ENCODE measurements at regions not wholly inside any gene's neighbourhood (a gene's known extent, or its start where the extent isn't known, plus 50 kb on each side); places are given as distances from the start of the nearest gene placed in this dataset.

DNA sequence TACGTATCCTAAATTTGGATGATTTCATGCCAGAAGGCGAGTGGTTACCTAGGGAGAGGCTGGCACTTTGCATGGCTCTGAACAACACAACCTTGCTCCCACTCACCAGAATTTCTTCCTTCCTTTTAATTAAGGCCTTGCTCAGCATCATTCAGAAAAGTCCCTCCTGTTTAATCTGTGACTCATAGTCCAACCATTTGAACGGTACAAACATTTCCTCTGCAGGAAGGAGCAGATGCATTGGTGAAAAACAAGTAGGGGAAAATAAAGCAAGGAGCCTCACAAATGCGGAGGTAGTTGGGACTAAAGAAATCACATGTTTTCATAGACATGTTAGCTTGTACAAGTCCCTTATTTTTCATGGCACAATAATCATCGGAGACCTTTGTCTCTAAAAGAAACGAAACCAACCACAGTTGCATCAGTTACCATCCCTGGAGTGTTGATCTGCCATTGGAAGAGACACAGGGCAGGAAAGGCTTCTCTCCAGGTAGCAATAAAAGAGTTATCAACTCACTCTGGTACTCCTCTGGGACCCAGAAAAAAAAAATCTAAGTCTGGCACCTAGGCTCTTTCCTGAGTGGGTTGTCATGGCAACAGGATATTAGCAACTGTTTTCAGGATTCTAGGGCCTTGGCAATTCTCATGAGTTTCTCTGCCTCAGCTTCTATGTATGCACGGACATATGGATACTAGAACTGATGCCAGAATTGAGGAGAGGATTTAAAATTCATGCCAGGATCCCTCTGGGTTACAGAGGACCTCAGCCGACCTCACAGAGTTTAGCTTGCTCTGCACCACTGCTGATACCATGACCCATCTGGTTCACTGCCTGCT, 255.4 kb upstream of the ARPP21 start:
- Histone ChIP-seq H3K9me3 (ENCODE audit: control insufficient read depth, low read length) (no peaks in the 10 kb centered on the region), H3K27ac (ENCODE audit: insufficient read depth, low read depth, low read length, poor library complexity, severe bottlenecking) (no peak overlapping the region), H3K36me3 (ENCODE audit: control insufficient read depth, insufficient read depth, low read length) (no peaks in the 10 kb centered on the region), H3K4me1 (ENCODE audit: control insufficient read depth, insufficient read depth, low read length) (no peaks in the 10 kb centered on the region), H3K4me3 (ENCODE audit: insufficient read depth, low read depth, low read length) (no peak overlapping the region), H3K27me3 (ENCODE audit: control insufficient read depth, insufficient read depth, low read length, poor library complexity, severe bottlenecking) (no peaks in the 10 kb centered on the region)
- WGBS, 2 experiments = 91 to 92% methylated on average over 8 of the region's 8 CpGs

DNA sequence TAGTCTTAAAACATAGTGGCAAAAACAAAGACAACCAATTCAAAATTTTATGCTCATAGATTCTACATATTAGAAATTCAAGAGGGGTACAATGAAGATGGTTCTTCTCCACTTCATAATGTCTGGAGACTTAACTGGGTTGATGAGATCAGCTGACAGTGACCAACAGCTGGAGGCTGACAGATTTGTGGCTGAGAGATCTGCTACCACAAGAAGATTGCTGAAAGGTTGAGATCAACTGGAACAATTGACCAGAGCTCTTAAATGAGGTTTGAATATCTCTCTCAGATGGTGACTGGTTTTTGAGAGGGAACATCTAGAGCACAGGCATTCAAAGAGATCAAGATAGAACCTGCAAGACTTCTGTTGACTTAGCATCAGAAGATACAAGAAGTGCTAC, 254.1 kb upstream of the ARPP21 start:
- Histone ChIP-seq H3K27me3 (ENCODE audit: control insufficient read depth, insufficient read depth, low read length, poor library complexity, severe bottlenecking) (no peaks in the 10 kb centered on the region), H3K9me3 (ENCODE audit: control insufficient read depth, low read length) (no peaks in the 10 kb centered on the region), H3K36me3 (ENCODE audit: control insufficient read depth, insufficient read depth, low read length) (no peaks in the 10 kb centered on the region), H3K4me1 (ENCODE audit: control insufficient read depth, insufficient read depth, low read length) (no peaks in the 10 kb centered on the region), H3K4me3 (ENCODE audit: insufficient read depth, low read depth, low read length) (no peak overlapping the region), H3K27ac (ENCODE audit: insufficient read depth, low read depth, low read length, poor library complexity, severe bottlenecking) (no peak overlapping the region)

DNA sequence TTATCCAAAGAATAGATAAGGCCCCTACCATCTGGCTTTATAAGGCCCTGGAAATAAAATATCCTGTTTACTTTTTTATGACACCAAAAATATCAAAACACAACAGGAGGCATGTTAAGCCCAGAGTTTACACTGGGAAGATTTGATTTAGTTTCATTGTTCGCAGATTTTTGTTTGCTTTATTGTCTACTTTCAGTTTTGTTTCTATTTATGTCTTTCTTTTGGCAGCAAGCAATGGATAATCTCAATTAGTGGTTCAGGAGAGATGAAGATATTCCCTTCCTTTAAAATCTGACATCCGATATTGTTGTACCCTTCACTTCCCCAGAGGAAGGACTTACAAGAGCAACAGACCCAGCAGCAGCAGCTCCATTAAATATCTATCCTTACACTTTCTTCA, 249.4 kb upstream of the ARPP21 start:
- H3K36me3 ChIP-seq (ENCODE audit: control insufficient read depth, insufficient read depth, low read length) = no peaks in the 10 kb centered on the region
- no peak overlapping the region for H3K27ac ChIP-seq (ENCODE audit: insufficient read depth, low read depth, low read length, poor library complexity, severe bottlenecking)
- no peaks in the 10 kb centered on the region for H3K27me3 ChIP-seq (ENCODE audit: control insufficient read depth, insufficient read depth, low read length, poor library complexity, severe bottlenecking)
- H3K4me3 ChIP-seq (ENCODE audit: insufficient read depth, low read depth, low read length) = no peak overlapping the region
- no peaks in the 10 kb centered on the region for H3K9me3 ChIP-seq (ENCODE audit: control insufficient read depth, low read length)
- no peaks in the 10 kb centered on the region for H3K4me1 ChIP-seq (ENCODE audit: control insufficient read depth, insufficient read depth, low read length)
- WGBS, 2 experiments = 42 to 49% methylated on average over 2 of the region's 2 CpGs

DNA sequence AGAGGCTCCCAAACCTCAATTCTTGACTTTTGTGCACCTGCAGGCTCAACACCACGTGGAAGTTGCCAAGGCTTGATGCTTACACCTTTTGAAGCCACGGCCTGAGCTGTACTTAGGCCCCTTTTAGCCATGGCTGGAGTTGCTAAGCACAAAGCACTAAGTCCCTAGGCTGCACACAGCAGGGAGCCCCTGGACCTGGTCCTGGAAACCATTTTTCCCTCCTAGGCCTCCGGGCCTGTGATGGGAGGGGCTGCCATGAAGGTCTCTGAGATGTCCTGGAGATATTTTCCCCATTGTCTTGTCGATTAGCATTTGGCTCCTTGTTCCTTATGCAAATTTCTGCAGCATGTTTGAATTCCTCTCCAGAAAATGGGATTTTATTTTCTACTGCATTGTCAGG, 247.1 kb upstream of the ARPP21 start:
- WGBS, 2 experiments = 76 to 80% methylated on average over 4 of the region's 4 CpGs
- Histone ChIP-seq H3K9me3 (ENCODE audit: control insufficient read depth, low read length) (no peaks in the 10 kb centered on the region), H3K36me3 (ENCODE audit: control insufficient read depth, insufficient read depth, low read length) (no peaks in the 10 kb centered on the region), H3K4me1 (ENCODE audit: control insufficient read depth, insufficient read depth, low read length) (no peaks in the 10 kb centered on the region), H3K27ac (ENCODE audit: insufficient read depth, low read depth, low read length, poor library complexity, severe bottlenecking) (no peak overlapping the region), H3K27me3 (ENCODE audit: control insufficient read depth, insufficient read depth, low read length, poor library complexity, severe bottlenecking) (no peaks in the 10 kb centered on the region), H3K4me3 (ENCODE audit: insufficient read depth, low read depth, low read length) (no peak overlapping the region)

DNA sequence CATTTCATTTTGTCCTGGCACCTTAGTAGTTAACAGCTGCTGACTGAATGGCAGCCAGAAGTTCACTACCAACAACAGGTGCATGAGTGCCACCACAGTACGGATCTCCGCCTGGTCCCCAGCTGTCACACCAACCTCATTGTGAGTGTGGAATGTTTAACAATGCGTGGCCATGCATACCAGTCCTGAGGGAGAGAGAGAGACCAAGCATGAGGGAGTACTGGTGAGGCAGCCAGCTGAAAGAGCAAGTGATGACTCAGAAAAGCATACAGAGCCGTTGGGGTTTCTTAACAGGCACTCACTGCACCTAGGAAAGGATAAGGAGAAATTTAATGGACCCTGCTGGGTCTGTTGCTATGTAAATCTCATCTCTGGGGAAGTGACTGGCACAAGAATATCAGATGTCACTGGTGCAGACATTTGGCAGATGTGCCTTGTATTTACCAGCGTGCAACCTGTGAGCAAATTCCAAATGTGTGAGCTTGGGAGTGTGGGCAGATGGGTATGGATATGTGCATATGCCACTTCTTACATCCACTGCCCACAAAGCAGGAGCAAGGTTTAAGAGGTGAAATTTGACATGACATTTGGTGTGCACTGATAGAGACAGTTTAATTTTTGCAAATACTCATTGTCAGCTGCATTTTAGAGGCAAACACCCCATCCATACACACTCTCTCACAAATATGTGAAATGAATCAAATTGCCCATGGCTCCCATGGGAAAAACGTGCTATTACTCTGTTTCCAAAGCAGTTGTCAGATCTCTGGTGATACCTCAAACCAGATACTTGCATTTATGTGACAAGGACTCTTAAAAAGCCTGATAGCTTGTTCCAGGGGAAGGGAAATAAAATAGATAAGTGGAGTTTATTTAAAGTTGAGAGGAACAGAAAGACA, 245.2 kb upstream of the ARPP21 start:
- H3K36me3 ChIP-seq (ENCODE audit: control insufficient read depth, insufficient read depth, low read length) = no peaks in the 10 kb centered on the region
- 82 to 88% methylated on average over 6 of the region's 6 CpGs for WGBS, 2 experiments
- H3K4me1 ChIP-seq (ENCODE audit: control insufficient read depth, insufficient read depth, low read length) = no peaks in the 10 kb centered on the region
- no peaks in the 10 kb centered on the region for H3K27me3 ChIP-seq (ENCODE audit: control insufficient read depth, insufficient read depth, low read length, poor library complexity, severe bottlenecking)
- H3K27ac ChIP-seq (ENCODE audit: insufficient read depth, low read depth, low read length, poor library complexity, severe bottlenecking) = no peak overlapping the region
- H3K9me3 ChIP-seq (ENCODE audit: control insufficient read depth, low read length) = no peaks in the 10 kb centered on the region
- H3K4me3 ChIP-seq (ENCODE audit: insufficient read depth, low read depth, low read length) = no peak overlapping the region

DNA sequence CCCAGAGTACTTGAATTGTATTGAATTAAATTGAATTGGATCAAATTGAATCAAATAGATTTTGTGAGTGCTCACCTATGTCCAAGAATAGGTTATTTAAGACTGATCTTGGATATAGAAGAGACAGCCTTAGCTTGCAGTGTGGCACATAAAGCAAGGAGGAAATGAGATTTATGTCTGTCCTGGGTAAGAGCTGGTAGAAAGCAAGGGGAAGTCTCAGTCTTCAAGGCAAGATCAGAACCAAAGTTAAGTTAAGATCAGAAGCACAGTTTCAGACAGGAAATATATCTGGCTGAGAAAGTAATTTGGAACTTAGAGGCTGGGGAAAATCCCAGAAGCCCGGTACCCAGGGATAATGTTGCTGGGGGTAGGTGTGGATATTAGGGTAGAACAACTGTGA, 244.4 kb upstream of the ARPP21 start:
- no peaks in the 10 kb centered on the region for H3K9me3 ChIP-seq (ENCODE audit: control insufficient read depth, low read length)
- H3K36me3 ChIP-seq (ENCODE audit: control insufficient read depth, insufficient read depth, low read length) = no peaks in the 10 kb centered on the region
- 95 to 97% methylated on average over 1 of the region's 1 CpG for whole genome bisulfite sequencing, 2 experiments
- no peak overlapping the region for H3K4me3 ChIP-seq (ENCODE audit: insufficient read depth, low read depth, low read length)
- no peak overlapping the region for H3K27ac ChIP-seq (ENCODE audit: insufficient read depth, low read depth, low read length, poor library complexity, severe bottlenecking)
- no peaks in the 10 kb centered on the region for H3K4me1 ChIP-seq (ENCODE audit: control insufficient read depth, insufficient read depth, low read length)
- no peaks in the 10 kb centered on the region for H3K27me3 ChIP-seq (ENCODE audit: control insufficient read depth, insufficient read depth, low read length, poor library complexity, severe bottlenecking)

DNA sequence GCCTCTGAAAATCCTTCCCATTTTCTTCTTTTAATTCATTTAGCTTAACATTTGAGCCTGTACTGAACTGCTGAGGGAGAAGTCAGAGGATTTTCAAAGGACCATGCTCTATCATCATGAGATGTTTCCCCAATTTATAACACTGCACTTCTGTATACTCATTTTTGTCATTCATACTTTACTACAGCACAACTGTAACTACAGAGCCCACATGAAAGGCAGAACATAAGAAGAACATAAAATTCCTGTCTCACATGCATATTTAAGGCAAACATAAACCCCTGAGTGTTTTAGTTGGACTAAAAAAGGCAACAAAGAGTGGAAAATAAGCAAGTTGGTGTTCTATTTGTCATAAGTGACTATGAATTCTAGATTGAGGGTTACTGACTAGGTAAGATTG, 237.7 kb upstream of the ARPP21 start:
- H3K4me3 ChIP-seq (ENCODE audit: insufficient read depth, low read depth, low read length) = no peak overlapping the region
- no peaks in the 10 kb centered on the region for H3K4me1 ChIP-seq (ENCODE audit: control insufficient read depth, insufficient read depth, low read length)
- no peaks in the 10 kb centered on the region for H3K27me3 ChIP-seq (ENCODE audit: control insufficient read depth, insufficient read depth, low read length, poor library complexity, severe bottlenecking)
- no peaks in the 10 kb centered on the region for H3K9me3 ChIP-seq (ENCODE audit: control insufficient read depth, low read length)
- no peak overlapping the region for H3K27ac ChIP-seq (ENCODE audit: insufficient read depth, low read depth, low read length, poor library complexity, severe bottlenecking)
- no peaks in the 10 kb centered on the region for H3K36me3 ChIP-seq (ENCODE audit: control insufficient read depth, insufficient read depth, low read length)

DNA sequence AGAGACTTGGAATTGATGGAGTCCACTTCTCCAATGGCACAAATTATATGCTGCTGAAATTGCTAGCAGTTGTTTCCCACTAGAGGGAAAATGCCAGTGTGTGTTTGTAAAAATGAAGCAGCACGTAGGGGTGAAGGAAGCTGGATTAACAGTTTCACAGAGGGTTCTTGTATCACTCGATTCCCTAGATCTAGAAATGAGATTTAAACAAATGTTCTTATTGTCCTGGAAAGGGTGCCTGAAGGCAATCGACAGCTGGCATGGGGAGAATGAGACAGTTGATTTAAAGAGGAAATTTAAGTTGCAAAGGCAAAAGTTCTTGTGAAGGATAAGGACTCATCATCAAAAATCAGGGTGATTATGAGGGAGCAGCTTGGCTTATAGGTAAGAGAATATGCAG, 234.8 kb upstream of the ARPP21 start:
- no peaks in the 10 kb centered on the region for H3K4me1 ChIP-seq (ENCODE audit: control insufficient read depth, insufficient read depth, low read length)
- H3K9me3 ChIP-seq (ENCODE audit: control insufficient read depth, low read length) = no peaks in the 10 kb centered on the region
- WGBS, 2 experiments = 90 to 93% methylated on average over 3 of the region's 3 CpGs

DNA sequence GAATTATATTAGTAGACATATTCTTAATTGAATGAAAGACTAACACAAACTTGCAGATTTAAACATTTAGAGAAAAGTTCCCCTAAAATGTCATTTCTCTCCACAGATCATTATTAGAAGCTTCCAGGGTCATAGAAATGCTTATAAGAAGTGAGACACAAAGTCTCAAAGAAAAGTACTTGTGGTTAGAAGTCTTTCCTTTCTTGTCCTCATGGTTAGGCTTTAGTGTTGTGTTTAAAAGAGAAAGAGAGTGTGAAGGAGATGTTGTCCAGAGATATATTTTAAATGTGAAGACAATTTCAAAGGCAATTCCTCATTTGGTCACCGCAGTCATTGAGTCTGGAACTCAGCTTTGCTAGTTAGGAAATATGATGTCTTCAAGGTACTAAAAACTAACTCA, 230.4 kb upstream of the ARPP21 start:
- Histone ChIP-seq H3K27me3 (ENCODE audit: control insufficient read depth, insufficient read depth, low read length, poor library complexity, severe bottlenecking) (no peaks in the 10 kb centered on the region), H3K4me1 (ENCODE audit: control insufficient read depth, insufficient read depth, low read length) (no peaks in the 10 kb centered on the region), H3K36me3 (ENCODE audit: control insufficient read depth, insufficient read depth, low read length) (no peaks in the 10 kb centered on the region), H3K4me3 (ENCODE audit: insufficient read depth, low read depth, low read length) (no peak overlapping the region), H3K9me3 (ENCODE audit: control insufficient read depth, low read length) (no peaks in the 10 kb centered on the region), H3K27ac (ENCODE audit: insufficient read depth, low read depth, low read length, poor library complexity, severe bottlenecking) (no peak overlapping the region)
- 80 to 95% methylated on average over 1 of the region's 1 CpG for WGBS, 2 experiments

More for the DNA sequence above, 234.8 kb upstream of the ARPP21 start:
- no peaks in the 10 kb centered on the region for H3K27me3 ChIP-seq (ENCODE audit: control insufficient read depth, insufficient read depth, low read length, poor library complexity, severe bottlenecking)
- no peak overlapping the region for H3K27ac ChIP-seq (ENCODE audit: insufficient read depth, low read depth, low read length, poor library complexity, severe bottlenecking)
- H3K36me3 ChIP-seq (ENCODE audit: control insufficient read depth, insufficient read depth, low read length) = no peaks in the 10 kb centered on the region
- no peak overlapping the region for H3K4me3 ChIP-seq (ENCODE audit: insufficient read depth, low read depth, low read length)

DNA sequence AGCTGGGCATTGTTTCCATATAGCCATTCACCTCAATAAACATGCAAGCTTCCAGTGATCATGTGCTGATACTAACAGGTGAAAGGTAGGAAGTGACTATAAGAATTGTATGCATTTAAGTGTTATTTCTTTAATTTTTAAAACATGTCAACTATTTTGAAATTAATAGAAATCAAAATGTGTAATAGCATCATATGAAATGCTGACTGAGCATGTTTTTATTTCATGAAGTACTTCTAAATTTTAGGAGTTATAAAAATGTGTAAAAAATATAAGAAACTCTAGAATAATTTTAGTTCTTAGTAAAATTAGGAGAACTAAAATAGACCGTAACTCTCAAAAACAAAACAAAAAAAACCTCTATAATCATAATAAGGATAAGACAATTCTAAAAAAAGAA, 229.3 kb upstream of the ARPP21 start:
- no peak overlapping the region for H3K27ac ChIP-seq (ENCODE audit: insufficient read depth, low read depth, low read length, poor library complexity, severe bottlenecking)
- no CpG with 5 or more reads among the region's 1 CpG for WGBS, 2 experiments
- no peaks in the 10 kb centered on the region for H3K9me3 ChIP-seq (ENCODE audit: control insufficient read depth, low read length)
- no peaks in the 10 kb centered on the region for H3K36me3 ChIP-seq (ENCODE audit: control insufficient read depth, insufficient read depth, low read length)
- no peaks in the 10 kb centered on the region for H3K27me3 ChIP-seq (ENCODE audit: control insufficient read depth, insufficient read depth, low read length, poor library complexity, severe bottlenecking)
- no peak overlapping the region for H3K4me3 ChIP-seq (ENCODE audit: insufficient read depth, low read depth, low read length)
- H3K4me1 ChIP-seq (ENCODE audit: control insufficient read depth, insufficient read depth, low read length) = no peaks in the 10 kb centered on the region

Measured in ectodermal cell (in vitro differentiated cells).